ENCODE measurements at regions not wholly inside any gene's neighbourhood (a gene's known extent, or its start where the extent isn't known, plus 50 kb on each side); places are given as distances from the start of the nearest gene placed in this dataset.

DNA sequence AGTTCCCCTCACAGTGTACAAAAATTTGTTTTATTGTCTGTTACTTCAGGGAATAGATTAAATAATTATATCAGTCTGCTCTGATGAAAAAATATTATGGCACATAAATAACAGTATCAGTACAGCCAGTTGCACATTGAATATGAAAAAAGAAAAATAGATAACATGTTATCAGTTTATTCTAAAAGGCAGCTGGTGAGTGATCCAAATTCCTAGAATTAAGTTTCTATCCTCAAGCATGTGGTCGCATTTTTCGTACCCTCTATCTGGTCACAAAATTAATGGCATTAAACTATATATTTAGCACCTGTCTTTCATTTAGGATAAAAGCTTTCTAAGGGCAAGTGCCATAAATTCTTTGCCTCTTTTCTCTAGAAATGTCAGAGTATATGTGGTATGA lies 944.8 kb upstream of the PCDH9 start:
- TF ChIP-seq ZFP3 (CRISPR knock-in tag; IDR thresholded peaks at IDR 0.05): no peak
- TF ChIP-seq, protein P1, sequence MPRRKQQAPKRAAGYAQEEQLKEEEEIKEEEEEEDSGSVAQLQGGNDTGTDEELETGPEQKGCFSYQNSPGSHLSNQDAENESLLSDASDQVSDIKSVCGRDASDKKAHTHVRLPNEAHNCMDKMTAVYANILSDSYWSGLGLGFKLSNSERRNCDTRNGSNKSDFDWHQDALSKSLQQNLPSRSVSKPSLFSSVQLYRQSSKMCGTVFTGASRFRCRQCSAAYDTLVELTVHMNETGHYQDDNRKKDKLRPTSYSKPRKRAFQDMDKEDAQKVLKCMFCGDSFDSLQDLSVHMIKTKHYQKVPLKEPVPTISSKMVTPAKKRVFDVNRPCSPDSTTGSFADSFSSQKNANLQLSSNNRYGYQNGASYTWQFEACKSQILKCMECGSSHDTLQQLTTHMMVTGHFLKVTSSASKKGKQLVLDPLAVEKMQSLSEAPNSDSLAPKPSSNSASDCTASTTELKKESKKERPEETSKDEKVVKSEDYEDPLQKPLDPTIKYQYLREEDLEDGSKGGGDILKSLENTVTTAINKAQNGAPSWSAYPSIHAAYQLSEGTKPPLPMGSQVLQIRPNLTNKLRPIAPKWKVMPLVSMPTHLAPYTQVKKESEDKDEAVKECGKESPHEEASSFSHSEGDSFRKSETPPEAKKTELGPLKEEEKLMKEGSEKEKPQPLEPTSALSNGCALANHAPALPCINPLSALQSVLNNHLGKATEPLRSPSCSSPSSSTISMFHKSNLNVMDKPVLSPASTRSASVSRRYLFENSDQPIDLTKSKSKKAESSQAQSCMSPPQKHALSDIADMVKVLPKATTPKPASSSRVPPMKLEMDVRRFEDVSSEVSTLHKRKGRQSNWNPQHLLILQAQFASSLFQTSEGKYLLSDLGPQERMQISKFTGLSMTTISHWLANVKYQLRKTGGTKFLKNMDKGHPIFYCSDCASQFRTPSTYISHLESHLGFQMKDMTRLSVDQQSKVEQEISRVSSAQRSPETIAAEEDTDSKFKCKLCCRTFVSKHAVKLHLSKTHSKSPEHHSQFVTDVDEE (CRISPR knock-in tag; IDR thresholded peaks at IDR 0.05): peak; percentile 43; the same call in 1 of the 2 replicates
- TF ChIP-seq, protein P2, sequence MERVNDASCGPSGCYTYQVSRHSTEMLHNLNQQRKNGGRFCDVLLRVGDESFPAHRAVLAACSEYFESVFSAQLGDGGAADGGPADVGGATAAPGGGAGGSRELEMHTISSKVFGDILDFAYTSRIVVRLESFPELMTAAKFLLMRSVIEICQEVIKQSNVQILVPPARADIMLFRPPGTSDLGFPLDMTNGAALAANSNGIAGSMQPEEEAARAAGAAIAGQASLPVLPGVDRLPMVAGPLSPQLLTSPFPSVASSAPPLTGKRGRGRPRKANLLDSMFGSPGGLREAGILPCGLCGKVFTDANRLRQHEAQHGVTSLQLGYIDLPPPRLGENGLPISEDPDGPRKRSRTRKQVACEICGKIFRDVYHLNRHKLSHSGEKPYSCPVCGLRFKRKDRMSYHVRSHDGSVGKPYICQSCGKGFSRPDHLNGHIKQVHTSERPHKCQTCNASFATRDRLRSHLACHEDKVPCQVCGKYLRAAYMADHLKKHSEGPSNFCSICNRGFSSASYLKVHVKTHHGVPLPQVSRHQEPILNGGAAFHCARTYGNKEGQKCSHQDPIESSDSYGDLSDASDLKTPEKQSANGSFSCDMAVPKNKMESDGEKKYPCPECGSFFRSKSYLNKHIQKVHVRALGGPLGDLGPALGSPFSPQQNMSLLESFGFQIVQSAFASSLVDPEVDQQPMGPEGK (CRISPR knock-in tag; IDR thresholded peaks at IDR 0.05; ENCODE audit: borderline replicate concordance): no peak
- TF ChIP-seq SNAI2 (CRISPR knock-in tag; IDR thresholded peaks at IDR 0.05): no peak
- no peak for TF ChIP-seq ZNF70 (CRISPR knock-in tag; IDR thresholded peaks at IDR 0.05)
- TF ChIP-seq ARNTL (CRISPR knock-in tag; IDR thresholded peaks at IDR 0.05; ENCODE audit: borderline replicate concordance, low read depth): no peak
- no peak for TF ChIP-seq TOX (CRISPR knock-in tag; IDR thresholded peaks at IDR 0.05; ENCODE audit: borderline replicate concordance)
- no peak for TF ChIP-seq ESRRG (CRISPR knock-in tag; IDR thresholded peaks at IDR 0.05)
- TF ChIP-seq ISL1 (CRISPR knock-in tag; IDR thresholded peaks at IDR 0.05): 0 out of 2 replicates have a peak, but pooled peaks have one; percentile 23
- TF ChIP-seq TCF4 (CRISPR knock-in tag; IDR thresholded peaks at IDR 0.05; ENCODE audit: borderline replicate concordance): peak; percentile 50; the same call in 1 of the 2 replicates
- TF ChIP-seq, protein P3, sequence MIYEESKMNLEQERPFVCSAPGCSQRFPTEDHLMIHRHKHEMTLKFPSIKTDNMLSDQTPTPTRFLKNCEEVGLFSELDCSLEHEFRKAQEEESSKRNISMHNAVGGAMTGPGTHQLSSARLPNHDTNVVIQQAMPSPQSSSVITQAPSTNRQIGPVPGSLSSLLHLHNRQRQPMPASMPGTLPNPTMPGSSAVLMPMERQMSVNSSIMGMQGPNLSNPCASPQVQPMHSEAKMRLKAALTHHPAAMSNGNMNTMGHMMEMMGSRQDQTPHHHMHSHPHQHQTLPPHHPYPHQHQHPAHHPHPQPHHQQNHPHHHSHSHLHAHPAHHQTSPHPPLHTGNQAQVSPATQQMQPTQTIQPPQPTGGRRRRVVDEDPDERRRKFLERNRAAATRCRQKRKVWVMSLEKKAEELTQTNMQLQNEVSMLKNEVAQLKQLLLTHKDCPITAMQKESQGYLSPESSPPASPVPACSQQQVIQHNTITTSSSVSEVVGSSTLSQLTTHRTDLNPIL (CRISPR knock-in tag; IDR thresholded peaks at IDR 0.05; ENCODE audit: low read depth): no peak
- TF ChIP-seq, protein P4, sequence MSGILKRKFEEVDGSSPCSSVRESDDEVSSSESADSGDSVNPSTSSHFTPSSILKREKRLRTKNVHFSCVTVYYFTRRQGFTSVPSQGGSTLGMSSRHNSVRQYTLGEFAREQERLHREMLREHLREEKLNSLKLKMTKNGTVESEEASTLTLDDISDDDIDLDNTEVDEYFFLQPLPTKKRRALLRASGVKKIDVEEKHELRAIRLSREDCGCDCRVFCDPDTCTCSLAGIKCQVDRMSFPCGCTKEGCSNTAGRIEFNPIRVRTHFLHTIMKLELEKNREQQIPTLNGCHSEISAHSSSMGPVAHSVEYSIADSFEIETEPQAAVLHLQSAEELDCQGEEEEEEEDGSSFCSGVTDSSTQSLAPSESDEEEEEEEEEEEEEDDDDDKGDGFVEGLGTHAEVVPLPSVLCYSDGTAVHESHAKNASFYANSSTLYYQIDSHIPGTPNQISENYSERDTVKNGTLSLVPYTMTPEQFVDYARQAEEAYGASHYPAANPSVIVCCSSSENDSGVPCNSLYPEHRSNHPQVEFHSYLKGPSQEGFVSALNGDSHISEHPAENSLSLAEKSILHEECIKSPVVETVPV (CRISPR knock-in tag; IDR thresholded peaks at IDR 0.05): no peak
- no peak for ATAC-seq

DNA sequence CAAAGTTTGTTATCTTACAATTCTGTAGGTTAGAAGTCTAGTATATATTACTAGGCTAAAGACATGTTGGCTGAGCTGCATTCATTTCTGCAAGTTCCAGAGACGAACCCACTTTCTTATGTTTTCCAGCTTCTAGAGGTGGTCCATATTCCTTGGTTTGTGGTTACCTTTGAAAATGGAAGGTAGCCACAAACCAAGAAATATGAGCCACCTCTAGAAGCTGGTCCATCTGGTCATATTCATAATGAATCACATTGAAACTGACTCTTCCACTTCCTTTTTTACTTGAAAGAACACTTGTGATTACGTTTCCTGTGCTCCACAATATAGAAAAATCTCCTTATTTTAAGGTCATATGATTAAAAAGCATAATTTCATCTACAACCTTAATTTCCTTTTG lies 943.0 kb upstream of the PCDH9 start:
- ATAC-seq: no peak

DNA sequence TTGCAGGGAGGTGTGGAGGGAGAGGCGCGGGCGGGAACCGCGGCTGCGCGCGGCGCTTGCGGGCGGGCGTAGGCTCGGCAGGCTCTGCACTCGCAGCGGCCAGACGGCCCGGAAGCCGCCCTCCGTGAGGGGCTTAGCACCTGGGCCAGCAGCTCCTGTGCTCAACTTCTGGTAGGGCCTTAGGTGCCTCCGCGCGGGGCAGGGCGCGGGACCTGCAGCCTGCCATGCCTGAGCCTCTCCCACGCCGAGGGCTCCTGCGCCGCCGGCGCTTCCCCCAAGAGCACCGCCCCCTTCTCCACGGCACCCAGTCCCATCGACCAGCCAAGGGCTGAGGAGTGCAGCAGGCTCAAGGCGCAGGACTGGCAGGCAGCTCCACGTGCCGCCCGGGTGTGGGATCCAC lies 940.8 kb upstream of the PCDH9 start:
- ATAC-seq: no peak
- TF ChIP-seq ZFP3 (CRISPR knock-in tag; IDR thresholded peaks at IDR 0.05) (no peak), SNAI2 (CRISPR knock-in tag; IDR thresholded peaks at IDR 0.05) (no peak), BACH2 (CRISPR knock-in tag; IDR thresholded peaks at IDR 0.05; ENCODE audit: borderline replicate concordance) (no peak), TOX (CRISPR knock-in tag; IDR thresholded peaks at IDR 0.05; ENCODE audit: borderline replicate concordance) (no peak), OSR1 (CRISPR knock-in tag; IDR thresholded peaks at IDR 0.05) (no peak), ISL1 (CRISPR knock-in tag; IDR thresholded peaks at IDR 0.05) (no peak), CSDC2 (CRISPR knock-in tag; IDR thresholded peaks at IDR 0.05) (no peak)
- TF ChIP-seq, protein P5, sequence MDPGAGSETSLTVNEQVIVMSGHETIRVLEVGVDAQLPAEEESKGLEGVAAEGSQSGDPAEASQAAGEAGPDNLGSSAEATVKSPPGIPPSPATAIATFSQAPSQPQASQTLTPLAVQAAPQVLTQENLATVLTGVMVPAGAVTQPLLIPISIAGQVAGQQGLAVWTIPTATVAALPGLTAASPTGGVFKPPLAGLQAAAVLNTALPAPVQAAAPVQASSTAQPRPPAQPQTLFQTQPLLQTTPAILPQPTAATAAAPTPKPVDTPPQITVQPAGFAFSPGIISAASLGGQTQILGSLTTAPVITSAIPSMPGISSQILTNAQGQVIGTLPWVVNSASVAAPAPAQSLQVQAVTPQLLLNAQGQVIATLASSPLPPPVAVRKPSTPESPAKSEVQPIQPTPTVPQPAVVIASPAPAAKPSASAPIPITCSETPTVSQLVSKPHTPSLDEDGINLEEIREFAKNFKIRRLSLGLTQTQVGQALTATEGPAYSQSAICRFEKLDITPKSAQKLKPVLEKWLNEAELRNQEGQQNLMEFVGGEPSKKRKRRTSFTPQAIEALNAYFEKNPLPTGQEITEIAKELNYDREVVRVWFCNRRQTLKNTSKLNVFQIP (CRISPR knock-in tag; IDR thresholded peaks at IDR 0.05; ENCODE audit: borderline replicate concordance, low read depth): no peak
- TF ChIP-seq, protein P1 (CRISPR knock-in tag; IDR thresholded peaks at IDR 0.05): no peak

More for the DNA sequence above, 943.0 kb upstream of the PCDH9 start:
- TF ChIP-seq, protein P1 (CRISPR knock-in tag; IDR thresholded peaks at IDR 0.05): no peak
- TF ChIP-seq, protein P5 (CRISPR knock-in tag; IDR thresholded peaks at IDR 0.05; ENCODE audit: borderline replicate concordance, low read depth): no peak
- no peak for TF ChIP-seq ZNF565 (CRISPR knock-in tag; conservative IDR thresholded peaks at IDR 0.05; ENCODE audit: low read depth)
- TF ChIP-seq GLIS3 (CRISPR knock-in tag; IDR thresholded peaks at IDR 0.05): no peak
